ENCODE measurements at regions not wholly inside any gene's neighbourhood (a gene's known extent, or its start where the extent isn't known, plus 50 kb on each side); places are given as distances from the start of the nearest gene placed in this dataset.

GRCh38 chr13:78777396-78777795 lies 118.4 kb upstream of the OBI1 start:
- TF ChIP-seq CTCF (IDR thresholded peaks at IDR 0.05; ENCODE audit: control extremely low read depth in 1 of 3, insufficient read depth in 1 of 3, low read depth in 1 of 3, low read length in 3 of 3) = no peak
- no peak for TF ChIP-seq JUND (IDR thresholded peaks at IDR 0.05; ENCODE audit: low read length)
- TF ChIP-seq YY1 (IDR thresholded peaks at IDR 0.05; ENCODE audit: low read depth, low read length) = no peak
- TF ChIP-seq EP300 (IDR thresholded peaks at IDR 0.05; ENCODE audit: borderline replicate concordance in 1 of 2, low read depth in 2 of 2, low read length in 2 of 2) = no peak
- no peak for TF ChIP-seq POLR2A (IDR thresholded peaks at IDR 0.05; ENCODE audit: control extremely low read depth in 1 of 2, low read depth in 2 of 2, low read length in 2 of 2)
- TF ChIP-seq HDAC2 (IDR thresholded peaks at IDR 0.05; ENCODE audit: borderline replicate concordance in 1 of 2, low read depth in 2 of 2, low read length in 2 of 2) = no peak
- no peak for TF ChIP-seq CBX5 (IDR thresholded peaks at IDR 0.05; ENCODE audit: low read depth, low read length)
- TF ChIP-seq MAFK (IDR thresholded peaks at IDR 0.05; ENCODE audit: low read depth, low read length) = no peak
- TF ChIP-seq NANOG (IDR thresholded peaks at IDR 0.05; ENCODE audit: insufficient read depth, low read depth, low read length, poor library complexity, severe bottlenecking) = no peak

Measured in H1 (cell line).